GM23338 (cell line): ENCODE measurements at regions not wholly inside any gene's neighbourhood (a gene's known extent, or its start where the extent isn't known, plus 50 kb on each side); places are given as distances from the start of the nearest gene placed in this dataset.
"Not testable (repeated sequence)": the region's sequence is repeated elsewhere in the genome, so short reads cannot be mapped to it uniquely, and the experiment has no call there.

Experiments
- ATAC-seq: fragments of 200-7000 bp; cut with Tn5 transposase; 3 replicates; pipeline ENCODE4 v1.9.1; 2020
- DNase-seq: peaks from one replicate; pipeline ENCODE4 v3.0.0-alpha.2; 2015; ENCODE audit warnings: low spot score
- H2AFZ ChIP-seq: fragments of 200-600 bp; sonication (generic); 2 replicates; pipeline ENCODE4 v1.8.0; 2016; ENCODE audit warnings: antibody characterized with exemption, mild to moderate bottlenecking, moderate library complexity
- H3F3A ChIP-seq: fragments of 200-600 bp; sonication (generic); replicated peaks from 2 replicates; pipeline ENCODE4 v1.8.0; 2017; ENCODE audit warnings: antibody characterized with exemption, mixed run types, low read depth
- H3K27ac ChIP-seq: fragments of 200-600 bp; sonication (generic); 2 replicates; pipeline ENCODE4 v1.6.1; 2016; ENCODE audit warnings: low read depth
- H3K27me3 ChIP-seq: fragments of 200-600 bp; sonication (generic); 2 replicates; pipeline ENCODE4 v1.8.0; 2016; ENCODE audit warnings: mild to moderate bottlenecking, mixed run types, moderate library complexity; ENCODE audit not compliant: insufficient read depth
- H3K36me3 ChIP-seq: fragments of 200-600 bp; sonication (generic); 2 replicates; pipeline ENCODE4 v1.8.0; 2016; ENCODE audit warnings: mild to moderate bottlenecking; ENCODE audit not compliant: insufficient read depth
- H3K4me1 ChIP-seq: fragments of 200-600 bp; sonication (generic); 2 replicates; pipeline ENCODE4 v1.8.0; 2016; ENCODE audit warnings: mild to moderate bottlenecking, moderate library complexity; ENCODE audit not compliant: insufficient read depth
- H3K4me2 ChIP-seq: fragments of 200-600 bp; sonication (generic); 2 replicates; pipeline ENCODE4 v1.7.1; 2017; ENCODE audit warnings: mixed run types
- H3K4me3 ChIP-seq: fragments of 200-600 bp; sonication (generic); 2 replicates; pipeline ENCODE4 v1.6.1; 2016; ENCODE audit warnings: mixed run types
- H3K79me2 ChIP-seq: fragments of 200-600 bp; sonication (generic); replicated peaks from 2 replicates; pipeline ENCODE4 v1.8.0; 2017; ENCODE audit warnings: mild to moderate bottlenecking; ENCODE audit not compliant: insufficient read depth
- H3K9me2 ChIP-seq: fragments of 200-600 bp; sonication (generic); 2 replicates; pipeline ENCODE4 v1.8.0; 2017; ENCODE audit not compliant: insufficient read depth
- H4K20me1 ChIP-seq: fragments of 200-600 bp; sonication (generic); replicated peaks from 2 replicates; pipeline ENCODE4 v1.8.0; 2017; ENCODE audit warnings: mild to moderate bottlenecking; ENCODE audit not compliant: insufficient read depth
- H3K27ac Mint-ChIP-seq: 2 replicates; pipeline ENCODE4 v1.8.0; 2020; ENCODE audit warnings: inconsistent platforms, mild to moderate bottlenecking, moderate library complexity, mixed read lengths
- H3K27me3 Mint-ChIP-seq: 3 replicates; pipeline ENCODE4 v1.8.0; 2022; ENCODE audit warnings: low read depth, mild to moderate bottlenecking, moderate library complexity, mixed read lengths, inconsistent platforms; ENCODE audit not compliant: insufficient read depth, poor library complexity
- H3K36me3 Mint-ChIP-seq: 3 replicates; pipeline ENCODE4 v1.8.0; 2021; ENCODE audit warnings: low read depth, mild to moderate bottlenecking, inconsistent platforms, moderate library complexity, mixed read lengths
- H3K4me1 Mint-ChIP-seq: 3 replicates; pipeline ENCODE4 v1.8.0; 2020; ENCODE audit warnings: mild to moderate bottlenecking, inconsistent platforms, mixed read lengths
- H3K4me3 Mint-ChIP-seq: 3 replicates; pipeline ENCODE4 v1.8.0; 2021; ENCODE audit warnings: moderate library complexity, mild to moderate bottlenecking, inconsistent platforms, mixed read lengths
- H3K9me3 Mint-ChIP-seq: 3 replicates; pipeline ENCODE4 v1.8.0; 2020; ENCODE audit warnings: moderate library complexity, mild to moderate bottlenecking, inconsistent platforms, mixed read lengths
- ETS1 ChIP-seq: IDR thresholded peaks from 2 replicates; pipeline ENCODE4 v1.6.1; 2016; ENCODE audit warnings: antibody characterized with exemption
- EZH2 ChIP-seq: fragments of 200-600 bp; sonication (generic); IDR thresholded peaks from one replicate; pipeline ENCODE4 v1.8.0; 2017; ENCODE audit warnings: antibody characterized with exemption, mild to moderate bottlenecking, low read depth; ENCODE audit not compliant: unreplicated experiment
- EZH2phosphoT487 ChIP-seq: fragments of 200-600 bp; sonication (generic); IDR thresholded peaks from one replicate; pipeline ENCODE4 v1.8.1; 2018; ENCODE audit warnings: antibody characterized with exemption; ENCODE audit not compliant: unreplicated experiment
- POLR2AphosphoS5 ChIP-seq: IDR thresholded peaks from 2 replicates; pipeline ENCODE4 v1.6.1; 2016; ENCODE audit warnings: antibody characterized with exemption, low read depth
- STAT1 ChIP-seq: IDR thresholded peaks from one replicate; pipeline ENCODE4 v1.6.1; 2016; ENCODE audit warnings: antibody characterized with exemption; ENCODE audit not compliant: unreplicated experiment
- ZNF114 ChIP-seq: fragments of 250-450 bp; sonication (Bioruptor Pico); IDR thresholded peaks from 2 replicates; pipeline ENCODE4 v1.5.0; 2020; ENCODE audit warnings: mild to moderate bottlenecking, moderate library complexity
- ZNF331 ChIP-seq: fragments of 250-450 bp; sonication (Bioruptor Pico); IDR thresholded peaks from 2 replicates; pipeline ENCODE4 v1.5.0; 2020; ENCODE audit warnings: low read depth, mild to moderate bottlenecking, moderate library complexity

GRCh38 chr13:33415822-33416221 lies 130.3 kb upstream of the STARD13 start:
- no peaks in the 10 kb centered on the region for H3K27me3 ChIP-seq
- H3K4me1 Mint-ChIP-seq: peaks cover 4% of the 10 kb centered on the region; the same call in 2 of the 3 replicates
- DNase-seq (no peak), ATAC-seq (no peak)
- H3K4me1 ChIP-seq: 0 out of 2 replicates have a peak, but pooled peaks cover 6% of the 10 kb centered on the region
- H2AFZ ChIP-seq: no peak overlapping the region
- no peak overlapping the region for H3K27ac ChIP-seq
- H3K9me2 ChIP-seq: no peaks in the 10 kb centered on the region
- no peaks in the 10 kb centered on the region for H3F3A ChIP-seq
- no peaks in the 10 kb centered on the region for H3K79me2 ChIP-seq
- H3K4me3 ChIP-seq: no peak overlapping the region
- TF ChIP-seq EZH2: no peak
- TF ChIP-seq STAT1: no peak
- no peak for TF ChIP-seq EZH2phosphoT487
- TF ChIP-seq ZNF331 (CRISPR knock-in tag): no peak
- no peak for TF ChIP-seq ZNF114
- no peak for TF ChIP-seq ETS1
- no peak for TF ChIP-seq POLR2AphosphoS5
- H4K20me1 ChIP-seq: no peaks in the 10 kb centered on the region
- H3K36me3 Mint-ChIP-seq: no peaks in the 10 kb centered on the region
- H3K27me3 Mint-ChIP-seq: no peaks in the 10 kb centered on the region
- no peak overlapping the region for H3K4me3 Mint-ChIP-seq
- H3K4me2 ChIP-seq: no peak overlapping the region
- no peaks in the 10 kb centered on the region for H3K36me3 ChIP-seq
- no peak overlapping the region for H3K27ac Mint-ChIP-seq
- peaks cover 6% of the 10 kb centered on the region; the same call in 1 of the 3 replicates for H3K9me3 Mint-ChIP-seq

- H3K27me3 ChIP-seq, H3K27me3 Mint-ChIP-seq, H3K4me1 Mint-ChIP-seq, H3K27ac Mint-ChIP-seq, H4K20me1 ChIP-seq, H3K79me2 ChIP-seq, H3F3A ChIP-seq, ATAC-seq, H3K4me3 Mint-ChIP-seq, H3K9me3 Mint-ChIP-seq, H3K4me1 ChIP-seq, H2AFZ ChIP-seq, DNase-seq, H3K27ac ChIP-seq, H3K4me3 ChIP-seq, H3K36me3 Mint-ChIP-seq, H3K4me2 ChIP-seq, H3K36me3 ChIP-seq, H3K9me2 ChIP-seq: not testable (repeated sequence)
Observed at GRCh38 chr13:33418224-33418953, 132.8 kb upstream of the STARD13 start.

GRCh38 chr13:33420117-33420516 lies 134.6 kb upstream of the STARD13 start:
- not testable (repeated sequence) for ATAC-seq, H3K36me3 Mint-ChIP-seq, H3K79me2 ChIP-seq, H3K36me3 ChIP-seq, H3K9me2 ChIP-seq, H3K9me3 Mint-ChIP-seq, H3K4me1 Mint-ChIP-seq, H3K4me2 ChIP-seq, H3K4me3 Mint-ChIP-seq, H4K20me1 ChIP-seq, H3K27ac Mint-ChIP-seq, H3F3A ChIP-seq, H3K27ac ChIP-seq, H3K4me3 ChIP-seq, H3K4me1 ChIP-seq, H3K27me3 ChIP-seq, H2AFZ ChIP-seq, H3K27me3 Mint-ChIP-seq, DNase-seq
